DOHH2 (cell line): ENCODE measurements at regions not wholly inside any gene's neighbourhood (a gene's known extent, or its start where the extent isn't known, plus 50 kb on each side); places are given as distances from the start of the nearest gene placed in this dataset.

ENCODE experiments used
- H3F3A ChIP-seq: fragments of 200-600 bp; sonication (generic), shearing (Covaris generic); 2 replicates; pipeline ENCODE4 v1.6.0; 2016; ENCODE audit warnings: antibody characterized with exemption, mild to moderate bottlenecking; ENCODE audit not compliant: control insufficient read depth, insufficient read depth
- H3K27ac ChIP-seq: fragments of 200-600 bp; sonication (generic); 2 replicates; pipeline ENCODE4 v1.5.1; 2014; ENCODE audit warnings: low read depth, mild to moderate bottlenecking, low read length, moderate library complexity
- H3K27me3 ChIP-seq: fragments of 200-600 bp; sonication (generic); 2 replicates; pipeline ENCODE4 v1.6.1; 2014; ENCODE audit warnings: mild to moderate bottlenecking, low read length, mixed read lengths; ENCODE audit not compliant: control insufficient read depth
- H3K36me3 ChIP-seq: fragments of 200-600 bp; sonication (generic); 2 replicates; pipeline ENCODE4 v1.6.1; 2014; ENCODE audit warnings: mild to moderate bottlenecking, low read length, moderate library complexity, mixed read lengths; ENCODE audit not compliant: control insufficient read depth
- H3K4me1 ChIP-seq: fragments of 200-600 bp; sonication (generic); 2 replicates; pipeline ENCODE4 v1.6.1; 2014; ENCODE audit warnings: mild to moderate bottlenecking, low read length, mixed read lengths; ENCODE audit not compliant: control insufficient read depth
- H3K4me2 ChIP-seq: fragments of 200-600 bp; sonication (generic); 2 replicates; pipeline ENCODE4 v1.6.0; 2014; ENCODE audit warnings: mild to moderate bottlenecking, low read length, moderate library complexity
- H3K4me3 ChIP-seq: fragments of 200-600 bp; sonication (generic); 2 replicates; pipeline ENCODE4 v1.5.1; 2014; ENCODE audit warnings: mild to moderate bottlenecking, low read length, mixed read lengths
- H3K79me2 ChIP-seq: fragments of 200-600 bp; sonication (generic); 2 replicates; pipeline ENCODE4 v1.6.1; 2014; ENCODE audit warnings: mild to moderate bottlenecking, low read length, mixed read lengths; ENCODE audit not compliant: control insufficient read depth
- H3K9me2 ChIP-seq: fragments of 200-600 bp; sonication (generic); replicated peaks from 2 replicates; pipeline ENCODE4 v1.6.1; 2014; ENCODE audit warnings: mild to moderate bottlenecking, low read length, mixed read lengths; ENCODE audit not compliant: control insufficient read depth
- H3K9me3 ChIP-seq: fragments of 200-600 bp; sonication (generic); 2 replicates; pipeline ENCODE4 v1.6.1; 2014; ENCODE audit warnings: antibody characterized with exemption, low read length, mixed read lengths; ENCODE audit not compliant: control insufficient read depth, insufficient read depth
- H4K20me1 ChIP-seq: fragments of 200-600 bp; sonication (generic); 2 replicates; pipeline ENCODE4 v1.6.0; 2014; ENCODE audit warnings: low read depth, mild to moderate bottlenecking, antibody characterized with exemption, low read length, moderate library complexity; ENCODE audit not compliant: control insufficient read depth, insufficient read depth
- EZH2phosphoT487 ChIP-seq: fragments of 200-600 bp; sonication (generic); IDR thresholded peaks from 2 replicates; pipeline ENCODE4 v1.6.1; 2017; ENCODE audit warnings: borderline replicate concordance, mild to moderate bottlenecking, antibody characterized with exemption, low read length, moderate library complexity, mixed read lengths
- TF ChIP-seq, protein P1 (sequence below): fragments of 200-600 bp; sonication (generic); IDR thresholded peaks from one replicate; pipeline ENCODE4 v1.5.1; 2014; ENCODE audit warnings: antibody characterized with exemption, mild to moderate bottlenecking, low read depth, low read length; ENCODE audit not compliant: poor library complexity, severe bottlenecking

DNA sequence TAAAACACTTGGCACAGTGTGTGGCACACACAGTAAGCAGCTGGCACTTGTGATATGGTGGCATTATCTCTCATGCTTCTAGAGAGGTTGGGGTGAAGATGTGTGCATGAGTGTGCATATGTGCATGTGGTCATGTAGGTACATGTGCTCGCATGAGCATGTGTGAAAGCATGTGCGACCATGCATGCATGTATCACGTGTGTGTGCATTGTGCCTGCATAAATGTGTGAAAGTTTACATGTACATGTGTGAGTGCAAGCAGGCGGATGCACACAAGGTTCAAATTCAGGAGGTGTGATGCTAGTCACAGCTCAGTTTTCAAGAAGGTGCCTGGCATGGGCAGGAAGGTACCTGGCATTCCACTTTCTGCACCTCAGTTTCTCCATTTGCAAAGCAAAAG, 59.0 kb upstream of the UQCRFS1 start:
- no peaks in the 10 kb centered on the region for H3K9me3 ChIP-seq
- TF ChIP-seq, protein P1, sequence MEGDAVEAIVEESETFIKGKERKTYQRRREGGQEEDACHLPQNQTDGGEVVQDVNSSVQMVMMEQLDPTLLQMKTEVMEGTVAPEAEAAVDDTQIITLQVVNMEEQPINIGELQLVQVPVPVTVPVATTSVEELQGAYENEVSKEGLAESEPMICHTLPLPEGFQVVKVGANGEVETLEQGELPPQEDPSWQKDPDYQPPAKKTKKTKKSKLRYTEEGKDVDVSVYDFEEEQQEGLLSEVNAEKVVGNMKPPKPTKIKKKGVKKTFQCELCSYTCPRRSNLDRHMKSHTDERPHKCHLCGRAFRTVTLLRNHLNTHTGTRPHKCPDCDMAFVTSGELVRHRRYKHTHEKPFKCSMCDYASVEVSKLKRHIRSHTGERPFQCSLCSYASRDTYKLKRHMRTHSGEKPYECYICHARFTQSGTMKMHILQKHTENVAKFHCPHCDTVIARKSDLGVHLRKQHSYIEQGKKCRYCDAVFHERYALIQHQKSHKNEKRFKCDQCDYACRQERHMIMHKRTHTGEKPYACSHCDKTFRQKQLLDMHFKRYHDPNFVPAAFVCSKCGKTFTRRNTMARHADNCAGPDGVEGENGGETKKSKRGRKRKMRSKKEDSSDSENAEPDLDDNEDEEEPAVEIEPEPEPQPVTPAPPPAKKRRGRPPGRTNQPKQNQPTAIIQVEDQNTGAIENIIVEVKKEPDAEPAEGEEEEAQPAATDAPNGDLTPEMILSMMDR = no peak
- TF ChIP-seq EZH2phosphoT487 = no peak

DNA sequence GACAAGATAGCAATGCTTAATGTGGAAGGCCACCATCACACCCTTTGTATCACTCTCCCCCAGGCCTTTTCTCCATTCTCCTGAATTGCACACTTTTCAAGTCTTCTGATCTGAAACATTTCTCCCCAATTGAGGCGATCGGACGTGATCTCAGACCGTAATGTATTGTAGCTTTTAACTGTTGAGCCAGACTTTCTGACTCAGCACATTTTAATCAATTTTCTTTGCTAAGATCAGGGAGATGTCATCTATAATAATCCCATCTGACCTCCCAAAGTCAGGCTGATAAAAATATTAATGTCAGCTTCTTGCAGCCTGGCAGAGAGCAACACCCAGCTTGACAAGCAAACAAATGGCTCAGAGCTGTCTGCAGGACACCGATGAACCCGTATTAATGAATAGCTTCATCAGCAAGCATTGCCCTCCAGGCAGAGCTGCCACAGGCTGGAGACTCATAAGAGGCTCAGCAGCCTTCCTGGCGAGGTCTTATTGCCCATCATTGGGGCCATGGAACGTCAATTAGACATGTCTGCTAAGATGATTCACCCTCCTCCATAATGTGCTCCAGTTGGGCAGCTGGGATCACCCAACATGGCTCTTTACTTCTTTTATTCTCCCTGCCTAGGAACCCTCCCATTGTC, 60.2 kb upstream of the UQCRFS1 start:
- H3K4me2 ChIP-seq = no peak overlapping the region
- H3K4me1 ChIP-seq = no peaks in the 10 kb centered on the region
- H3K9me2 ChIP-seq = no peaks in the 10 kb centered on the region
- no peak overlapping the region for H3K27ac ChIP-seq
- H4K20me1 ChIP-seq = no peaks in the 10 kb centered on the region
- no peaks in the 10 kb centered on the region for H3K79me2 ChIP-seq
- no peaks in the 10 kb centered on the region for H3K36me3 ChIP-seq
- no peaks in the 10 kb centered on the region for H3K9me3 ChIP-seq
- H3K27me3 ChIP-seq = no peaks in the 10 kb centered on the region
- TF ChIP-seq EZH2phosphoT487 = no peak
- TF ChIP-seq, protein P1 = no peak
- no peaks in the 10 kb centered on the region for H3F3A ChIP-seq
- H3K4me3 ChIP-seq = no peak overlapping the region

More for the DNA sequence above, 59.0 kb upstream of the UQCRFS1 start:
- H3K27me3 ChIP-seq = no peaks in the 10 kb centered on the region
- H4K20me1 ChIP-seq = no peaks in the 10 kb centered on the region
- H3K27ac ChIP-seq = no peak overlapping the region
- H3K9me2 ChIP-seq = no peaks in the 10 kb centered on the region
- no peaks in the 10 kb centered on the region for H3F3A ChIP-seq
- no peak overlapping the region for H3K4me2 ChIP-seq
- no peaks in the 10 kb centered on the region for H3K4me1 ChIP-seq
- no peaks in the 10 kb centered on the region for H3K79me2 ChIP-seq
- no peak overlapping the region for H3K4me3 ChIP-seq
- no peaks in the 10 kb centered on the region for H3K36me3 ChIP-seq

DNA sequence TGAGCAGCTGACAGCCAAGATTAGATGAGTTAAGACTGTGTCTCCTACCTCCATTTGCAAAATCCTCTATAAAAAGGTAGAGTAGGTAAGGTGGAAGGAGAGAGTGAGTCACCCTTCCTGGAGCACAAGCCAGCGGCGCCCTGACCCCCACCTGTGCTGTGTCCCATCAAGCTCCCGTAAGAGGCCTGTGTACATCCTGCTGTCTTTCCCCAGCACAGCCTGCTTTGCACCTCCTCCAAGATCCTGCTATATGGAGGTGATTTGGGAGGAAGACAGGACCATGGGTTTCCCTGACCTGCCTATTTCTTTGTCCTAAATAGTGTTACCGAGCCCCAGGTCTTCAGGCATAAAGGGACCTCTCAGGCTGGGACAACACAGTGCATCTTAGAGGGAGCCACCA, 62.3 kb upstream of the UQCRFS1 start:
- H3K4me3 ChIP-seq = no peak overlapping the region
- H3K9me3 ChIP-seq = no peaks in the 10 kb centered on the region
- H3K36me3 ChIP-seq = no peaks in the 10 kb centered on the region
- no peaks in the 10 kb centered on the region for H3K9me2 ChIP-seq
- no peaks in the 10 kb centered on the region for H3F3A ChIP-seq
- H3K79me2 ChIP-seq = no peaks in the 10 kb centered on the region
- no peak for TF ChIP-seq EZH2phosphoT487
- TF ChIP-seq, protein P1 = no peak
- no peaks in the 10 kb centered on the region for H3K27me3 ChIP-seq
- no peaks in the 10 kb centered on the region for H3K4me1 ChIP-seq
- no peak overlapping the region for H3K4me2 ChIP-seq
- H4K20me1 ChIP-seq = no peaks in the 10 kb centered on the region
- no peak overlapping the region for H3K27ac ChIP-seq
